DOHH2 (cell line): ENCODE measurements at regions not wholly inside any gene's neighbourhood (a gene's known extent, or its start where the extent isn't known, plus 50 kb on each side); places are given as distances from the start of the nearest gene placed in this dataset.

Source experiments
- CTCF ChIP-seq: fragments of 200-600 bp; sonication (generic); IDR thresholded peaks from one replicate; pipeline ENCODE4 v1.5.1; 2014; ENCODE audit warnings: antibody characterized with exemption, mild to moderate bottlenecking, low read depth, low read length; ENCODE audit not compliant: poor library complexity, severe bottlenecking
- EZH2phosphoT487 ChIP-seq: fragments of 200-600 bp; sonication (generic); IDR thresholded peaks from 2 replicates; pipeline ENCODE4 v1.6.1; 2017; ENCODE audit warnings: borderline replicate concordance, mild to moderate bottlenecking, antibody characterized with exemption, low read length, moderate library complexity, mixed read lengths

DNA sequence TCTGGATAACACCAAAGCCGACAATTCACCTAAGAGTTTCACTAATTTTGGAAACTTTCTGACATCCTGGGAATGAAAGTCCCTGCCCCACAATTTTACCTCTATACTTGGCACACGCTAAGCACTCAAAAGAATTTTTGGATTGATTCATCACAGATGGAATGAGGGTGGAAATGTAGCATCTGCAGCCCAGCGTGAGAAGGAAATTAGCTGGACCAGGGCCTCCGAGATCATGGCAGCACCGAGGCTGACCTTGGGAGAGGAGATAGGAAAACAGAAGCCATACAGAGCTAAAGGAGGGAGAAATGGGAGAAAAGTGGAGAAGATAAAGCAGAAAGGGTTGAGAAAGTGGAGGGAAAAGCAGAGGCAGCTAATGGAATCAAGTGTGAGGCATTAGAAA lies 606.6 kb upstream of the DPP6 start:
- TF ChIP-seq CTCF (no peak), EZH2phosphoT487 (no peak)
